ENCODE measurements at regions not wholly inside any gene's neighbourhood (a gene's known extent, or its start where the extent isn't known, plus 50 kb on each side); places are given as distances from the start of the nearest gene placed in this dataset.

- no peak overlapping the region for H3K27ac Mint-ChIP-seq
- no peak for ATAC-seq
- ChIA-PET CTCF (interaction anchor here (1.2 to 2.4 kb wide), 3 partner anchors 8 to 188 kb away, joined by 5 to 9 read pairs (median 7); no protein-coding TSS in a partner anchor), POLR2A (no interaction called here)
- H3K4me3 Mint-ChIP-seq, result no peak overlapping the region
- no peaks in the 10 kb centered on the region for H3K4me1 Mint-ChIP-seq
- peaks cover 29% of the 10 kb centered on the region for H3K36me3 Mint-ChIP-seq
- TF ChIP-seq SMAD3 (CRISPR knock-in tag; IDR thresholded peaks at IDR 0.05; ENCODE audit: borderline replicate concordance) (no peak), RELA (CRISPR knock-in tag; IDR thresholded peaks at IDR 0.05; ENCODE audit: borderline replicate concordance) (no peak), RORB (CRISPR knock-in tag; IDR thresholded peaks at IDR 0.05) (no peak), NR1H2 (CRISPR knock-in tag; IDR thresholded peaks at IDR 0.05) (no peak), ZNF317 (CRISPR knock-in tag; IDR thresholded peaks at IDR 0.05; ENCODE audit: borderline replicate concordance, low read depth) (no peak), ZNF396 (CRISPR knock-in tag; IDR thresholded peaks at IDR 0.05; ENCODE audit: borderline replicate concordance) (no peak), MYBL2 (CRISPR knock-in tag; IDR thresholded peaks at IDR 0.05) (no peak), GTF2I (CRISPR knock-in tag; conservative IDR thresholded peaks at IDR 0.05) (no peak), NFE2L1 (CRISPR knock-in tag; IDR thresholded peaks at IDR 0.05) (no peak), KAT7 (CRISPR knock-in tag; IDR thresholded peaks at IDR 0.05; ENCODE audit: borderline replicate concordance) (no peak), CREM (CRISPR knock-in tag; IDR thresholded peaks at IDR 0.05) (no peak), E2F4 (CRISPR knock-in tag; IDR thresholded peaks at IDR 0.05; ENCODE audit: borderline replicate concordance, low read depth) (no peak), NFATC4 (CRISPR knock-in tag; IDR thresholded peaks at IDR 0.05) (no peak), ZNF138 (CRISPR knock-in tag; conservative IDR thresholded peaks at IDR 0.05) (no peak)
- no peak for DNase-seq (ENCODE audit: low spot score)
- H3K27me3 Mint-ChIP-seq (ENCODE audit: low read depth), result peaks cover 13% of the 10 kb centered on the region
- peaks cover 46% of the 10 kb centered on the region for H3K9me3 Mint-ChIP-seq
Measured at GRCh38 chr1:5643360-5644107, 348.7 kb downstream of the NPHP4 start.

- CTCF ChIA-PET, result interaction anchor here (1.3 kb wide), 1 partner anchor 105 kb away, joined by 5 read pairs; no protein-coding TSS in a partner anchor
- Mint-ChIP-seq H3K4me1 (no peaks in the 10 kb centered on the region), H3K9me3 (peaks cover 53% of the 10 kb centered on the region), H3K4me3 (no peak overlapping the region), H3K36me3 (peaks cover 34% of the 10 kb centered on the region), H3K27ac (no peak overlapping the region), H3K27me3 (ENCODE audit: low read depth) (peaks cover 7% of the 10 kb centered on the region)
- ATAC-seq (peak; percentile 68; the same call in 1 of the 2 replicates), DNase-seq (ENCODE audit: low spot score) (no peak)
- POLR2A ChIA-PET, result no interaction called here
- no peak for TF ChIP-seq USF2 (CRISPR knock-in tag; IDR thresholded peaks at IDR 0.05)
- TF ChIP-seq EMX1 (CRISPR knock-in tag; IDR thresholded peaks at IDR 0.05), result no peak
- no peak for TF ChIP-seq FOXP1 (CRISPR knock-in tag; IDR thresholded peaks at IDR 0.05; ENCODE audit: borderline replicate concordance)
- no peak for TF ChIP-seq ZNF263 (CRISPR knock-in tag; IDR thresholded peaks at IDR 0.05; ENCODE audit: low read depth)
- no peak for TF ChIP-seq TEAD4 (CRISPR knock-in tag; IDR thresholded peaks at IDR 0.05)
- no peak for TF ChIP-seq ZNF416 (CRISPR knock-in tag; IDR thresholded peaks at IDR 0.05)
- TF ChIP-seq MAX (CRISPR knock-in tag; IDR thresholded peaks at IDR 0.05), result no peak
- TF ChIP-seq GABPB1 (CRISPR knock-in tag; IDR thresholded peaks at IDR 0.05), result no peak
- TF ChIP-seq TEAD1 (CRISPR knock-in tag; IDR thresholded peaks at IDR 0.05), result no peak
- no peak for TF ChIP-seq SOX15 (CRISPR knock-in tag; IDR thresholded peaks at IDR 0.05)
- no peak for TF ChIP-seq ZNF423 (CRISPR knock-in tag; IDR thresholded peaks at IDR 0.05)
- no peak for TF ChIP-seq CBFB (CRISPR knock-in tag; IDR thresholded peaks at IDR 0.05; ENCODE audit: low read depth)
- TF ChIP-seq ZNF671 (CRISPR knock-in tag; IDR thresholded peaks at IDR 0.05), result no peak
Measured at GRCh38 chr1:5640845-5641244, 351.4 kb downstream of the NPHP4 start.

Data from WTC11 (cell line).